Ureter (tissue), 1 donor: ENCODE measurements at regions not wholly inside any gene's neighbourhood (a gene's known extent, or its start where the extent isn't known, plus 50 kb on each side); places are given as distances from the start of the nearest gene placed in this dataset.
"Not testable (repeated sequence)": the region's sequence is repeated elsewhere in the genome, so short reads cannot be mapped to it uniquely, and the experiment has no call there.

Experiments used
- DNase-seq: peaks from one replicate; pipeline ENCODE4 v3.0.0-alpha.2; 2020; ENCODE audit warnings: low spot score
- donor health status: DM: yes; HTN: yes; CAD: no.

DNA sequence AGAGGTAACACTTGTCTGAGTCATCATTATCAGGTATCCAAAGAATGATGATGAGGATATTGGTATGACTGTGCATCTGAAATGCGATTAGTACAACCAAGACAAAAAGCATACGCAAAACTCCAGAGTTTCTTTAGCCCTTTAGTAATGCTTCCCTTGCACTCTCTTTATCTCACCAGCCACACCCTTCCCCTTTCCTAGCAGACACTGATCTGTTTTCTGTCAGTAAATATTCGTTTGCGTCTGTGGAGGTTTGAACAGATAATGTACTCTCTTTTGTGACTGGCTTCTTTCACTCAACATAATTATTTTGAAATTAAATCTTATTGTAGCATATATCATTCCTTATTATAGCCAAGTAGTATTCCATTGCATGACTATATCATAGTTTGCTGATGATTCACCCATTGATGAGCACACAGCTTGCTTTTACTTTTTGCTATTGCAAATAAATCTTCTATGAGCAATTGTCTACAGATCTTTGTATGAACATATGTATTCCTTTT lies 775.7 kb downstream of the SLC6A15 start:
- DNase-seq = no peak

DNA sequence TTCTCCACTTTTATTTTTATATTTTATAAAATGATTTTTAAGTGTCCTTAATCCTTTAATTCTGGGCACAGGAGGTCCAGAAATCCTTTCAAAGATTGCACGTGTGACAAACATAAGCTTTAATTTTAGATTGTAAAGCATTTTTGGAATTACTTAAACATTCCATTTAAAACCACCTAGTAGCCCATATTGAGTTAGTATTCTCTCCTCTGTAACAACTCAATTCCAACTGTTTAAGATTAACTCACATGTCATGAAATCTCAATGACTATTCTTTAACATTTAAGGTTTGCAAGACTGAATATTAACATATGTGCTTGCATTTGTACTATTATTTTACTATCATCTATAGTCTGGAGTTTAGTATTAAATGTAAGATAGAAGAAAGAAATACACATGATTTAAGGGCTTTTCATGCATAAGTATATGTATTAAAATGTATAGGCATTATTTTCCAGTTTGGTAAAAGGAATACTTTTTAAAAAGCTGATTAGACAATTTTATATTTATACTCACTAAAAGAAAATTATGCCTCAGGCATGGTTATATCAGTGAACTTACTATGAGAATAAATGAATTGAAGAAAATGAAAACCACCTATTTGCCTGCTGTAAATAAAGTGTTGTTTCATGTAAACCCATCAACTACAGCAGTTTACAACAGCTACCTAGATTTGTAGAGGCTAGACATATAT lies 776.9 kb downstream of the SLC6A15 start:
- DNase-seq = no peak

- DNase-seq = no peak
Measured at GRCh38 chr12:84134797-84135366, 777.7 kb downstream of the SLC6A15 start.

DNA sequence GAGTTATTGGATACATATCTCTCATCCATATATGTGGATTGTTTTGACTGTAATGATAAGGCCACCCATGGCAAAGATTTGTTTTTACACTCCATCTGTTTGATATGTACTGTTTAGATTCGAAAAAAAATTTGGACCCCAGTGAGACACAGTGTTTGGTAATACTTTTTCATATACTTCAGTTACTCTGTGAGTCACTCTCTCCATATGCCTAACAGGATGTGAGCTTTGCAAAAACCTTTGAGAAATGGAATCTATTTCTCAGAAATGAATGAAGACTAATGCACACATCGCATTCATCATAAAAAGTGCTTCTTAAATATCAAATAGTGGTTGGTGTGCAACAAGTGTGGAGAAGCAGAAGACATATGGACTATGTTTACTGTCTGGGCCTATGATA lies 781.5 kb downstream of the SLC6A15 start:
- DNase-seq = no peak

DNA sequence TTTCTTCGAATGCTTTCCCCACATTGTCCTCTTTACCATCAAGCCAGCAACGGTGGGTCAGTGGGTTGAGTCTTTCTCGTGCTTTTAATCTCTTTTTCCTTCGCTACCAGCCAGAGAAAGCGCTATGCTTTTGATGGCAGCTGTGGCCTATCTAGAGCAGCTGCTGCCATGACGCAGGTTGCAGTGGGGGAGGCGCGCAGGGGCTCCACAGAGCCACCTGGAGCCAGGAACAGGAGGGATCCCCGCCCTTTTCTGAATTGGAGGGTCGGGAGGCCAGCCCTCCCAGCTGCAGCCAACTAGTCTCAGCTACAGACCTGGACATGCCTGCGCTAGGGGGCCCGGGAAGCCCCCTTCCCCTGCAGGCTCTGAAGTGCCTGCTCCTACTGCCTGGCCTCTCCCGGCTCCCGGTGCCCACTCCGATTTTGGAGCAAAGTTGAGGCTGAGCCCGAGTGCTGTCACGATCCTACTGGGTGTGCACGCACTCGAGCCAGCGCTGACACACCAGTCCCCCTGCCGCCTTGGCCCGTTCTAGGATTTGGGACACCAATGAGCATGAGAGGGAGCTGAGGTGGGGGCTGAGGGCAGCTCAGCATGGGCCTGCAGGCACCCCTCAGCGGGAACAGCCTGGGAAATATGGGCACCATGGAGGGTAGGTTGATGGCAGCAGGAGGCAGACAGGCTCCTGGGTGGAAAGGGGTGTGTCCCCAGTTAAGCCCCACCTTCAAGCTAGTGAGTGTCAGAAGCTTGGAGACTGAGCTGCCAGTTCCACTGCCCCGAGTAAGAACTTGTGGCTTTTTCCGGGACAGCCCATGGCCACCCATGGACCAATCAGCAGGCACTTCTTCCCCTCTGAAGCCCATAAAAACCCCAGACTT lies 784.2 kb downstream of the SLC6A15 start:
- DNase-seq = no peak

DNA sequence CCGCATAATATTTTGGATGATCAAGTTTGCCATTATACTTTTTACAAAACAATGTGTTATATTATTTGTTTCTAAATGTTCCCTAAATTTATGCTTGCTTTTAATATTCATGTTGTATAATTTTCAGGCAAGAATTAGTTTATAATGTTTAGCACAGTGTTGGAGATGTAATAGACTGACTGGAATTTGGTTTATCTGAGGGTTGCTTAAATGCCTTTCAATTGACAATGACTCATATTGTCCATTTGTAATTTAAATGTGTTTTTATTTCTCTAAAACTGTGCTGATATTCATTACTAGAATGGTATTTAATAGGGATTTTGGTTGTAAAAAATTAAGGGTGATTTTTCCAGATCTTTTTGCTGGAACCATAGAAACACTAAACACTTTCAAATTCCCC lies 788.4 kb downstream of the SLC6A15 start:
- DNase-seq = no peak

- no peak for DNase-seq
Measured at GRCh38 chr12:84117190-84117589, 795.4 kb downstream of the SLC6A15 start.

DNA sequence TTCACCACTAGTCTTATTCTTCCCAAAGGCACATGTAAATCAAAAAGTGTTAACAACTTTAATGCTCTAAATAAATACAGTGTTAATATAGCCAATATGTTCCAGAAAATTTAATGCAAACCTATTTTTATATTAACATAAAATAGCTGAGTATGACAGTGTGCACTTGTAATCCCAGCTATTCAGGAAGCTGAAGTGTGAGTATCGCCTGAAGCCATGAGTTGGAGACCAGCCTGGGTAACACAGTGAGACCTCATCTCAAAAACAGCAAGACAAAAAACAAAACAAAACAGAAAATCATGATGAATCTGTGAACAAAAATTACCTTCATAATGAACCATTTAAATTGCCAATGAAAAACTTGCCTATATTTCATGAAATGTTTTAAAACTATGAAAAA lies 798.9 kb downstream of the SLC6A15 start:
- no peak for DNase-seq

DNA sequence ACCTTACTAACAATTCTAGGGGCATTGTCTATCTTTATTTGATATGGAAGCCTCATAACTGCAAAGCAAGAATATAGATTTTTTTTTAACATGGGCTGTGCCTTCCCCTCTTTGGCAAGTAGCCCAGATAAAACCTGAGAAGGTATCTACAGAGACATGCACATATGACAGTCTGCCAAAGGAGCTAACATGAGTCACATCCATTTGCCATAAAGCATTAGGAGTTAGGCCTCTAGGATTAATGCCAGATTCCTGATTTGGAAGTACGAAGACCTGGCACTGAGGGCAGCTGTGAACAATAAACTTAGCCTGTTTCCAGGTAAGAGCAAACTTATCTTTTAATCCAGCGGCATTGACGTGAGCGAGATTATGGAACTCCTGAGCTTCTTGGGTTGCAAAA lies 808.7 kb downstream of the SLC6A15 start:
- not testable (repeated sequence) for DNase-seq

GRCh38 chr12:84101963-84102362 lies 810.6 kb downstream of the SLC6A15 start:
- not testable (repeated sequence) for DNase-seq

GRCh38 chr12:84099591-84099990 lies 813.0 kb downstream of the SLC6A15 start:
- not testable (repeated sequence) for DNase-seq

DNA sequence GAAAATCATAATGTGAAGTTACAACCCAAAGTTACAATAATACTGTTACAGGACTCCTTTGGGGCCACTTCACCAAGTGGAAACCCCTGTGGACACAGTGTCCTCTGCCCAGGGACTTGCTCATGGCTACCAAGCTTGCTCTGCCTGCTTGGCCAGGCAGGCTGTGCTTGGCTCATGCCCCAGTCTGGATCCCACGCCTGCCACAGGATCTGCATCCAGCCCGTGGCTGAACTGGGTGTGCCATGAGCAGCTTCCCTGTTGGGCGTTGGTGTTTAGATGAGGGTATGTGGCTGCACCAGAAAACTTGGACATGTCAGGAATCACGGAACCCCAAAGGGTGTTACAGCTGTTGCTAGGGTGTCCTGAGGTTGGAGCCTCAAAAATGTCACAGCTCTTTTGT lies 820.9 kb downstream of the SLC6A15 start:
- DNase-seq = no peak

- DNase-seq = no peak
Measured at GRCh38 chr12:84089356-84089755, 823.2 kb downstream of the SLC6A15 start.

DNA sequence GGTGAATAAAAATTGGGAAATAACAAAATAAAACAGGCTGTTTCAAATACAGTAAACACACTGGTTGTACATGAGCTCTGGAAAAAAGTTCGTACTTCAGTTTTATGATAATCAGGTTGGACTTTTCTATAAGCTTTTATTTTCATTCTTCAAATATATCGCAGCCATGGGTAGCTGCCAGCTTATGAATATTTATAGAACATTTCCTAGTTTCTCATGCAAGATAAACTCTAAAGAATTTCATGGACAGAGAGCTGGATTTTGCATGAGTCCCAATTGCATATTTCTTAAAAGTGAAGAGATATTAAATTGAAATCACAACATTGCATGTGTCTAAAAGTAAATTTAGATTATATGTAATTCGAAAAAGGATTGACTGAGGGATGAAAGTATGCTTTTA lies 827.6 kb downstream of the SLC6A15 start:
- no peak for DNase-seq

GRCh38 chr12:84079626-84080025 lies 833.0 kb downstream of the SLC6A15 start:
- no peak for DNase-seq

- DNase-seq = no peak
Measured at GRCh38 chr12:84077679-84078078, 834.9 kb downstream of the SLC6A15 start.

DNA sequence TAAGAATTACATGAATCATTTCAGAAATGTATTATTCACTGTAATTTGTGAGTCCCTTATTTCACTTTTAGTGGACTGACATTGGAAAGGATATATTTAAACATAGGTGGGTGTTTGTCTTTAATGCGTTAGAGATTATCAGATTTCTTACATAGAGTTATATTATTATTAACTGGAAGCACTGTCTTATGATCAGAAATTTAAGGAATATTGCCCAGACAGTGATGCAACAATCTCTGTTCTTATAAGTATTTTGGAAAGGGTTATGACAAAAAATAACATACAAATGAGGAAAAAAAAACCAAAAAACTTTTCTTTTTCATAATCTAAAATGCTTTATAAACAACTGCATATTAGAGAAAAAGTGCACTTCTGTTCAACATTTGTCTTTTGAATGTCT lies 836.6 kb downstream of the SLC6A15 start:
- DNase-seq = no peak

GRCh38 chr12:84073401-84073800 lies 839.2 kb downstream of the SLC6A15 start:
- DNase-seq = no peak

GRCh38 chr12:84072961-84073360 lies 839.6 kb downstream of the SLC6A15 start:
- DNase-seq = no peak

GRCh38 chr12:84070292-84070691 lies 842.3 kb downstream of the SLC6A15 start:
- DNase-seq = peak; percentile 41

DNA sequence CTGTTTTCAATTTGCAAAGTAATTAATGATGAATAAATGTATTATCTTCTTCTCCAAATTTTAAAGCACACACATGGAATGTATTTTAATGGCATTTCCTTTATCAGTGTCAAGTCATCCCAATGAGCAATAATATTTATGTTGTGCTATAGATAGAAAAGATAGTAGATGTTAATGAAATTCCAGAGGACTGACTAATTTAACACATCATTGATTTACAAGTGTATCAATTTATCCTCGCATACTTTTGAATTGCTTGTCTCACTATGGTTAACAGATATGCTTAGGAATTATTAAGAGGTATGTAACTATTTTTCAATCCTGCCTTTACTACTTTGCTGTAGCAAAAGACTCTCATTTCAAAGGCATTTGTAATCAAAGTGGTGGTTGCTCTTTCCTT lies 842.9 kb downstream of the SLC6A15 start:
- no peak for DNase-seq

DNA sequence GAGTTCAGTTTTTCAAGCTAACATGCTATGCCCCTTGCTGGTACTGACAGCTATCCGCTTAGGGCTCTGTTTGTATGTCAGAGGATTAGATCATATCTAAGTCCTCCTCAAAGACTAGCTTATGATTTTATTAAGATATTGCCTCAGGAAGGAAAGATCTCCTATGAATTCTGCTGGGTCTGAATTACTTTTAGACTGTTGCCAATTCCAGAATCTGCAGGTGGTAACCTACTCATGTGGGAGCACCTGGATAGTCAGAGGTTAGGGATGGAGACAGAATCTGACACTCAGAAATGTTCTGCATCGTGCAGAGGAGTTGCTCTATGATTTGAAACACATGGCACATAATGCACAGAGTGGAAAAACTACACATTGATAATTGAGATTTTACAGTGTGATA lies 843.4 kb downstream of the SLC6A15 start:
- no peak for DNase-seq

GRCh38 chr12:84058136-84058535 lies 854.5 kb downstream of the SLC6A15 start:
- no peak for DNase-seq
